ENCODE measurements at regions not wholly inside any gene's neighbourhood (a gene's known extent, or its start where the extent isn't known, plus 50 kb on each side); places are given as distances from the start of the nearest gene placed in this dataset.

DNA sequence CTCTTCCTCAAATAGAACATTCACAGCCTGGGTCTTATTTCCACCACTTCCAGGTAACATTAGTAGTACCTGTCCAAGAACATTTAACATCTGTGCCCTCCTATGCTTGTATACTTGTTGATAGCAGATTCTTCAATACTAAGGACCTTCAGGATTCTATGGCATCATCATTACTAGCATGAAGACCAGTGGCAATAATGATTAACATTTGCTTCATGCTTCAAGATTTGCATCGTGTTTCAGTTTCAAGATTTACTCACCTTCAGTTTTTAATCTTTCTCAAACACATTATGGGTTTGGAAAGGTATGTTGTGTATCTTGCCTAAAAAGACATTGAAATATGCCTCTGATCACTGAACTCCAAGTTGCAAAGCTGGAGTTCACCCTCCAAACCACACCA, 412.8 kb upstream of the NRSN1 start:
- TF ChIP-seq, protein P1, sequence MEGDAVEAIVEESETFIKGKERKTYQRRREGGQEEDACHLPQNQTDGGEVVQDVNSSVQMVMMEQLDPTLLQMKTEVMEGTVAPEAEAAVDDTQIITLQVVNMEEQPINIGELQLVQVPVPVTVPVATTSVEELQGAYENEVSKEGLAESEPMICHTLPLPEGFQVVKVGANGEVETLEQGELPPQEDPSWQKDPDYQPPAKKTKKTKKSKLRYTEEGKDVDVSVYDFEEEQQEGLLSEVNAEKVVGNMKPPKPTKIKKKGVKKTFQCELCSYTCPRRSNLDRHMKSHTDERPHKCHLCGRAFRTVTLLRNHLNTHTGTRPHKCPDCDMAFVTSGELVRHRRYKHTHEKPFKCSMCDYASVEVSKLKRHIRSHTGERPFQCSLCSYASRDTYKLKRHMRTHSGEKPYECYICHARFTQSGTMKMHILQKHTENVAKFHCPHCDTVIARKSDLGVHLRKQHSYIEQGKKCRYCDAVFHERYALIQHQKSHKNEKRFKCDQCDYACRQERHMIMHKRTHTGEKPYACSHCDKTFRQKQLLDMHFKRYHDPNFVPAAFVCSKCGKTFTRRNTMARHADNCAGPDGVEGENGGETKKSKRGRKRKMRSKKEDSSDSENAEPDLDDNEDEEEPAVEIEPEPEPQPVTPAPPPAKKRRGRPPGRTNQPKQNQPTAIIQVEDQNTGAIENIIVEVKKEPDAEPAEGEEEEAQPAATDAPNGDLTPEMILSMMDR (IDR thresholded peaks at IDR 0.05; ENCODE audit: poor library complexity, severe bottlenecking) = no peak
- TF ChIP-seq POLR2AphosphoS5 (IDR thresholded peaks at IDR 0.05) = no peak
- TF ChIP-seq EZH2 (IDR thresholded peaks at IDR 0.05; ENCODE audit: borderline replicate concordance, insufficient read depth, low read length, poor library complexity, severe bottlenecking) = no peak
- no peak for TF ChIP-seq SMC3 (conservative IDR thresholded peaks at IDR 0.05; ENCODE audit: poor library complexity)
- no peak for TF ChIP-seq RAD21 (conservative IDR thresholded peaks at IDR 0.05)
- no peak for TF ChIP-seq TAF1 (IDR thresholded peaks at IDR 0.05; ENCODE audit: low read depth)
- TF ChIP-seq EP300 (conservative IDR thresholded peaks at IDR 0.05; ENCODE audit: poor library complexity, severe bottlenecking) = no peak
- no peak for TF ChIP-seq MXI1 (conservative IDR thresholded peaks at IDR 0.05; ENCODE audit: poor library complexity, severe bottlenecking)

Data from neural cell (in vitro differentiated cells).